HepG2 (cell line): ENCODE measurements at regions not wholly inside any gene's neighbourhood (a gene's known extent, or its start where the extent isn't known, plus 50 kb on each side); places are given as distances from the start of the nearest gene placed in this dataset.

Experiments used
- LCORL ChIP-seq, 2 experiments: fragments of 450-650 bp in 1 of 2; sonication (generic) in 1 of 2; formaldehyde crosslinking in 1 of 2; IDR thresholded peaks; 2 replicates each; pipeline versions ENCODE4 v1.5.0 to v1.6.1; 2017 to 2020; ENCODE audit warnings: antibody characterized with exemption in 1 of 2, missing genetic modification reagents in 1 of 2
- MEF2D ChIP-seq: sonication (generic); formaldehyde crosslinking; IDR thresholded peaks from 2 replicates; pipeline ENCODE4 v1.5.1; 2020; ENCODE audit warnings: mild to moderate bottlenecking, missing genetic modification reagents
- NR2C2 ChIP-seq: sonication (generic); formaldehyde crosslinking; IDR thresholded peaks from 2 replicates; pipeline ENCODE4 v1.4.0; 2020; ENCODE audit warnings: missing genetic modification reagents, mild to moderate bottlenecking, moderate library complexity, borderline replicate concordance
- SMC3 ChIP-seq: IDR thresholded peaks from 2 replicates; pipeline ENCODE4 v1.6.1; 2011; ENCODE audit warnings: low read length, improper control_type of control experiment
- TEAD3 ChIP-seq: optimal IDR thresholded peaks from 2 replicates; pipeline ENCODE3; 2016; ENCODE audit warnings: borderline replicate concordance
- ZNF7 ChIP-seq: IDR thresholded peaks from 2 replicates; pipeline ENCODE4 v1.6.1; 2016; ENCODE audit warnings: missing biosample characterization, missing genetic modification reagents
- ZSCAN5A ChIP-seq: sonication (generic); formaldehyde crosslinking; IDR thresholded peaks from 2 replicates; pipeline ENCODE4 v1.8.0; 2022; ENCODE audit warnings: mild to moderate bottlenecking, missing genetic modification reagents, borderline replicate concordance

DNA sequence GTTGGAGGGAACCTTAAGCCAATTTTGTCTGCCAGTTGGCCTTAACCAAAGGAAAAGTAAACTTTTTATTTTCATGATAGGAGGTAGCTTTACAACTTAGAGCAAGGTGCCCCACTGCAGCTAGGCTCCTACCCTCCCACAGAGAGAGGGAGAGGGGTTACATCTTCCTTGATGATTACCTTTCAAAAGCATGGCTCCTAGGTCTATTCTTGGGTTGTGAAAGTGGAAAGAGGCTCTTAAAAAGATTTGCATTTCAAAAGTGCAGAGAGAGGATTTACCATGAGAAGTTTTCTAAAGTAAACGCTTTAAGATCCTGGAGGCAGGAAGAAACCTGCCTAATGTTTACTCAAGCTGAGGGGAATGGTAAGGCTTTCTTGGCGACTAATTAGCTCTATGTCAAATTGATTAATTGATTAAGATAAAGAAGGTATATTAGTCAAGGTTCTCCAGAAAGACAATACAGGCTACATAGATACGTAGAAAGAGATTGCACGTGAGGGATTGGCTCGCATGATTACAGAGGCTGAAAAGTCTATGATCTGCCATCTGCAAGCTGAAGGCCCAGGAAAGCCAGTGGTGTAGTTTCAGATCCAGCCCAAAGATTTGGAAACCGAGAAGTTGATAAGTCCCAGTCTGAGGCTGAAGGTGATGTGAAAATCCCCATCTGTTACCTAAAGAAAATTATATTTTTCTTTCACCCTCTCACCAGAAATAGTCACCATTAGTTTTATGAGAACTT lies 333.8 kb upstream of the CTNND2 start:
- TF ChIP-seq SMC3 = no peak
- no peak for TF ChIP-seq MEF2D
- TF ChIP-seq NR2C2 (CRISPR knock-in tag) = no peak
- no peak for TF ChIP-seq ZSCAN5A (CRISPR knock-in tag)
- no peak for TF ChIP-seq TEAD3 (CRISPR knock-in tag)
- TF ChIP-seq LCORL (IDR thresholded peaks at IDR 0.05) = no peak
- no peak for TF ChIP-seq LCORL (CRISPR knock-in tag; IDR thresholded peaks at IDR 0.05)
- no peak for TF ChIP-seq ZNF7 (CRISPR knock-in tag)
